M059J (cell line): ENCODE measurements at regions not wholly inside any gene's neighbourhood (a gene's known extent, or its start where the extent isn't known, plus 50 kb on each side); places are given as distances from the start of the nearest gene placed in this dataset.

Experiments
- DNase-seq: peaks from one replicate; pipeline ENCODE4 v3.0.0-alpha.2; 2012; ENCODE audit warnings: low read depth

GRCh38 chr1:221303623-221304022, 424.4 kb downstream of the HLX start:
- no peak for DNase-seq

DNA sequence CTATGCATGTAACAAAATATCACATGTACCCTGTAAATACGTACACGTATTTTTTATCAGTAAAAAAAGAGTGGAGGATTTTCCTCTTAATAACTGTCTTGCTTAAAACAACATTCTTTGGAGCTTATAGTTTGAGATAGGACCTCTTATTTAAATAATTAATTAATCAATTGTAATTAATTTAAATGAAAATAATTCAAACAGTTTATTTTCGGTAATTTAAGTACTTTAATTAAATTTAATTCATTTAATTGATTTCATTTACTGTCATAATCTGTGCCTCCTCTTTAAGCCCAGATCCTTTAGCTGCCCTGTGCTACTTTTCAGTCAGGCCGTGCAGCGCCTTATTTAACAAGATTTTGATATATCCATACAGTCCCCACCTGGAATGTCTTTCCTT, 427.0 kb downstream of the HLX start:
- no peak for DNase-seq

GRCh38 chr1:221308534-221309511, 429.6 kb downstream of the HLX start:
- DNase-seq = peak; percentile 67

- DNase-seq = no peak
Measured at GRCh38 chr1:221309723-221310122, 430.5 kb downstream of the HLX start.

DNA sequence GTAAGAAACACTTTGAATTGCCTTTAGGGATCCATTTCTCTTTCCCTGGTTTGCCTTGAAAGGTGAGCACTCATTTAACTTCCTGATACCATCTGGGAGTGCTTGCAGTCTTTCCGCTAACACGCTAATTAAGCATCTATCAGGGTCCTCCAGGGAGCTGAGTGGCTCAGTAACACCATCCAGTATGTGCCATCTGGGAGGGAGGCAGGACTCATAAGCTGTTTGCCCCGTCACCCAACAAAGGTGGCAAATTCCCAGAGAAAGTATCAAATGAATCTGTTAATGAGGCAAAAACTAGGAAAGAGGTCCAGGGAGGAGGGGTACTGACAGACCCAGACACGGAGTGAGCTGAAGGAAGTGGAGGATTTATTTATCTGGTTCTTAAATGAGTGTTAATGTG, 430.9 kb downstream of the HLX start:
- DNase-seq = no peak

GRCh38 chr1:221315330-221315729, 426.6 kb downstream of the DUSP10 start:
- peak; percentile 74 for DNase-seq

- DNase-seq = no peak
Measured at GRCh38 chr1:221316491-221317056, 425.3 kb downstream of the DUSP10 start.

DNA sequence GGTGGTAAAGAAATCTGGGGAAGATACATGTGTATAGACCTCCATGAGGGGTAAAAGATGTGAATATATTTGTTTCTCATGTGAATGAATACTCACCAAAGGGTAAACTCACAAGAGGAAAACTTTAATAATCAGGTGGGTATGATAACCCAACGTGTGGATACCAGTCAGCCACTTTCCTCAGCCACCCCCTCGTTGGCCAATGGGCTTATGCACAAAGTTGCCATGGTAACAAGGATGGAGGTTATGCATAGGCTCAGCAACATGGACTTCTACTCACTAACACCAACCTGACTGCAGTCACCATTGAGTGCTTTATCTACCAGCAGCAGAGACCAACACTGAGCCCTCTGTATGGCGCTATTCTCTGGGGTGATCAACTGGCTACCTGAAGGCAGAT, 424.4 kb downstream of the DUSP10 start:
- DNase-seq = no peak

GRCh38 chr1:221327954-221328353, 413.9 kb downstream of the DUSP10 start:
- no peak for DNase-seq

GRCh38 chr1:221328371-221328770, 413.5 kb downstream of the DUSP10 start:
- no peak for DNase-seq

- peak; percentile 23 for DNase-seq
Measured at GRCh38 chr1:221331273-221332183, 410.4 kb downstream of the DUSP10 start.

DNA sequence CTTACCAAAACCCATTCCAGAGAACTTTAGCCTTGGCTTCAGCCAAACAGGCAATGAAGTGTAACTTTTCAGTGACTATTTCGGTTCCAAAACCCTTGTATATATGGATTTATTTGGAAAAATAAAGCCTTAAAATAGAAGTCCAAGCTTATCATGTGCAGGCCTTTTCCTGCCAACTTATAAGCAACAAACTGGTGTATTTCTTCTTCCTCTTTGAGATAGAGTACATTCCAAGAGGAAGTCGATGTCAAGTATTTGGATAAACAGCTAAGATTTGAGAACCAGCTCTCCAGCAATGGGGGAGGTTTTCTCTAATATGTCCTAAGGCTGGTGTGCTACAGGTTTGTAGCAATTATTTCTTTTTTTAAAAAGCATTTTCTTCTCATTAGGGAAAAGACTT, 407.8 kb downstream of the DUSP10 start:
- DNase-seq = no peak

DNA sequence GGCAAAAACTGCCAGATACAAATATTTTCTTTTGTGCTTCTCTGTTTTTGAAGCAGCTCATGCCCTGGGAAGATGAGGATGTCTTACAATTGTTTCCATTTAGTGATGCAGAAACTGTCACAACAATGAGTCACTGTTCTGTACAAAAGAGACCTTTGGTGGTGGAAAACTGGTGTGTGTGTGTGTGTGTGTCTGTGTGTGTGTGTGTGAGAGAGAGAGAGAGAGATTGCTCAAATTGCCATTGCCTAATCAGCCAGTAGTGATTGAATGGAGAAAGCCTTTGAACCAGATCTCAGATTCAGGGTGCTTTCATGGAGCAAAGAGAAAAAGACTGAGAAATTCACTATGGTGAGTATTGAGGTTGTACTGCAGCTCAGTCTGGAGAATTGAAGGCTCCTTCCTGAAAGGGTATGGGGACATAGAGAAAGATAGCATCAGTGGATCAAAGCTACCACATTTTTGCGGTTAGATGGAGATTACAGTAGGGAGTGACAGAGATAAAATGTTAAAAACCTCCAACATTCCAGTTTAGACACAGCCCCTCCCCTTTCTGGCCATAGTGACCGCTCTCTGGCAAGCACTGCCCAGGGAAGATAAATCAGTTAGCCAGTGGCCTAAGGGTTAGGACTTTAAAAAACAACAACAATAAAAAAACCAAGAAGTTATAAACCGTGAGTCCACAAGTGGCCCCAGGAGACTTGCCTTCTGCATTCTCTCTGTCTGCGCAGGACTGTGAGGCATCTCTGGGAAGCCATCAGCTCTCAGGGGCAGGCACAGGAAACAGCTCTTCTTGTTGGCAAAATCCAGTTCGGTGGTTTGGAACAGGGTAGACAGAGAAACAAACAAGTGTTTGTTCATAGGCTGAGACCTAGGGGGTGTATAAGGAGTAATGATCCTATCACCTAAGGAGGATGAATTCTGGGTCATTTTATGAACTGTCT, 406.5 kb downstream of the DUSP10 start:
- DNase-seq = peak; percentile 99

DNA sequence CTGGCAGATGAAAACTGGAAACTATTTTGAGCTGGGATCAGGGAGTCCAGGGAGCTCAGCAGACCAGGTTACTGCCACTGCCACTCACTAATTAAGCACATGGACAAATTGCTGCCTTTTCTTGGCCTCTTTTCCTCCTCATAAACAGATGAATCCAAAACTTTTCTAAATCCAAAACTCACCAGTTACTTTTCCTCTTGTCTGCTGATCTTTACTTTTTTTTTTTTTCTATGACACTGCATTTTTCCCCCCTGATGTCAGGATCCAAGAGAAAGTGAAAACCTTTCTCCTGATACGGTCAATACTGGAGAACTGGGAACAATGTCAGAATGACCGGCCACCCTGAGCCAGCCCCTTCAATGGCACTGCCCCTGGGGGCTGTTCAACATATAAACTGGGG, 405.8 kb downstream of the DUSP10 start:
- DNase-seq = peak; percentile 62

DNA sequence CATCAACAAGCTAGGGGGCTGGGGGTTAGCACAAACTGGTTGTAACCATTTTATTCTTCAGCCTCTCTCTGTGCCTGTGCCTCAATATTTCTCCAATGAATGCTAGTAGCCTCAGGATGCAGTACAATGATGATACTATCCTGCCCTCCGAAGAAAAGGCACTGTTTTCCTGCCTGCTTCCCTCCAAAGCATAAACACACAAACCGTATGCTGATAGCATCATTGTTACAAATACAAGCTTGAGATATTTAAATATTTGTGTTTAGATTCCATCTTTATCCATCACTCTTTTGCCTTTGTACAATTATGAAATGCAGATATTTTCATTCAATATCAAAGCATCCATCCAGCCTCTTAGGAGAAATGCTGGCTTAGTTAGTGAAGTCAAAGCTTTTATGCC, 404.8 kb downstream of the DUSP10 start:
- no peak for DNase-seq

- DNase-seq = no peak
Measured at GRCh38 chr1:221343136-221343535, 398.8 kb downstream of the DUSP10 start.

- DNase-seq = no peak
Measured at GRCh38 chr1:221343607-221344006, 398.3 kb downstream of the DUSP10 start.

DNA sequence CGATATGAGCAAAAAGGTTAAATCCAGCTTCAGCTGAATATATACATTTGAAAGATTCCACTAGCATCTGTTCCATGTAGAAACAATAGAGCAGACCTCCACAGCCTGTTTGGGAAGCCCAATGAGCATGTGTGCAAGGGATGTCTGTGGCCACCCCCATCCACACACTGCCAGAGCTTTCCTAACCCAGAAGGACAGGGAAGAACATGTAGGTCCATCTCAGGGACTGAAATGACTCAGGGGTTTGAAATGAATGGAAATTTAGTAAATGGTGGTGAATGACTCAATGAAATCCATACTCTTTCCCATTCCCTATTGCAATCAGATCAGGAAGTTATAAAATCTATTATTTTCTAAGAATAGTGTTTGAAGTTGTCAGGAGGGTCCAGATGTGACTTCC, 397.2 kb downstream of the DUSP10 start:
- DNase-seq = peak; percentile 64

GRCh38 chr1:221347706-221348105, 394.2 kb downstream of the DUSP10 start:
- DNase-seq = no peak

- no peak for DNase-seq
Measured at GRCh38 chr1:221350091-221350490, 391.8 kb downstream of the DUSP10 start.

- DNase-seq = no peak
Measured at GRCh38 chr1:221356693-221357092, 385.2 kb downstream of the DUSP10 start.
